Stimulated activated CD4-positive, alpha-beta T cell treated with anti-CD3 and anti-CD28 coated beads, Interleukin-15, amount 100 ng/mL, for 24 hours (primary cell): ENCODE measurements at regions not wholly inside any gene's neighbourhood (a gene's known extent, or its start where the extent isn't known, plus 50 kb on each side); places are given as distances from the start of the nearest gene placed in this dataset.

ENCODE experiments used
- DNase-seq: peaks from one replicate; pipeline ENCODE4 v3.0.0-alpha.2; 2020

- DNase-seq: no peak
Observed at GRCh38 chr10:20958764-20959163, 61.7 kb upstream of the NEBL start.

DNA sequence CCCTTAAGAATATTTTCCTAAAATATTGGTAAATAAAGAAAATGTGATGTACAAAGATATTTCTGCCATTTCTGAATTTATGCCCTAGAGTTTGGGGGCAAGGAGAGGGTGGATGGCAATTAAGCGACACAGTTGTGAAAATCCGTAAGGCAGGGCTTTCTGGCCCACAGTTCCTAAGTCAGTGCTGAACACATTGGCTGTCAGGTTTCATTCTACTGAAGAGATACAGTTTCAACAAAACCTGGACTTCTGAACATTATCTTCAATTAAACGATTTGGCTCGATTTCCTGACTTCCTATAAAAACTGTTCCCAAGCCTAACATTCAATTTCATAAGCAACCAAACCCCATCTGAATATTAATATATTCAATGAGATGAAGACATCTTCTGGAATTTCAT is 61.1 kb upstream of the NEBL start:
- DNase-seq: no peak

DNA sequence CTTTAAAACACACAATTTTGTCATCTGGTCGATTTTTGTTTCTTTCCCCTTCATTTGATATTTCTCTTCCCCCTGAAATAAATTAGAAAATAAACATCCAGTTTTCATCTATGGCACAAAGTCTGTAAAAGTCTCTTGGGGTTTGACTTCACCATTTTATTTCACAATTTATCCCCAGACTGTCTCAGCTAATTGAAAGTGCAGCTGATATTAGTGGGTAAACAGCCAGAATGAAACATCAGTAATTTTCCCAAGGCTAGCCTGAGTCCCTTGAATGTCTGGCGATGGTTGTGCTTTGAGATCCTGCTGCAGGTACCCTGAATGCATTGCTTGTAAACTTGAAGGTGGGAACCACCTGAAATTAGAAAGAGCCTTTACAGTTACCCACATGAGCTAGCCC is 60.6 kb upstream of the NEBL start:
- DNase-seq: no peak

DNA sequence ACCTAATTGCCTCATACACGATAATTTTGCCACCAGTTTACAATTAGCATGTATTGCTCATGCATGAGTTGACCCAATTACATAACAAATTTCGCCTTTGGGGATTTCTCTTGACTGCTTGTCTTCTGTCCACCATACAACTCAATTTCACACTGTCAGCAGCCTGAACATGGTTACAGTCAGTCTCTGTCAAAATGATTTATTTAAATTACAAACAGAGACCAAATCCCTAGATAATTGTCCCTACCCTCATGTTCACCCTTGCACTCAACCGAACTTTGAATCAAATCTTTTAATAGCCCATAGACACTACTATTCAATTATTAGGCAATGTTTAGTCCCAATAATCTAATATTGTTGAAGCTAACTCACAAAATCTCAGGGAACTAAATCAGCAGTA is 59.7 kb upstream of the NEBL start:
- no peak for DNase-seq

DNA sequence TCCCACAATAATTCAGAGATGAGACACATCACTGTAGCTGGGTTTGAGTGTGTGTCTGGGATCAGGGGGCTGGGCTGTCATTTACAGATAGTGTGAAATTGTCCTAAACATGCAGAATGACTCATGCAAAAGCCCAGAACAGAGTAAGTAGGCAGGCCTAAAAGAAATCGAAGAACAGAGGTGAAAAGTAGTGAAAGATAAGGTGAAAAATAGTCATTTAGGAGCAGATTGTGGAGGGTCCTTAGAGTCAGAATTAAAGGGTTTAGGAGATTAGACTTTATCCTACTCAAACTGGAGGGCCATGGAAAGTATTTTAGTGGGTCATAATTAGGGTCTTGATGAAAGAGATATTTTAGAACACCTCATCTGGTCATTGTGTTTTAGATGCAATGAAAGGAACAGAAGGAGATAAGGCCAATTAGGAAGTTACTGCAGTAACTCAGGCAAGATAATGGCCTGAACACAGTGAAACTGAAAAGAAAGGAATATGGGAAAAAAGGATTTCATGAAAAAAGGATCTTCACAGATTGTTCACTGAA is 58.3 kb upstream of the NEBL start:
- DNase-seq: no peak

- DNase-seq: no peak
Observed at GRCh38 chr10:20954519-20954918, 57.4 kb upstream of the NEBL start.

DNA sequence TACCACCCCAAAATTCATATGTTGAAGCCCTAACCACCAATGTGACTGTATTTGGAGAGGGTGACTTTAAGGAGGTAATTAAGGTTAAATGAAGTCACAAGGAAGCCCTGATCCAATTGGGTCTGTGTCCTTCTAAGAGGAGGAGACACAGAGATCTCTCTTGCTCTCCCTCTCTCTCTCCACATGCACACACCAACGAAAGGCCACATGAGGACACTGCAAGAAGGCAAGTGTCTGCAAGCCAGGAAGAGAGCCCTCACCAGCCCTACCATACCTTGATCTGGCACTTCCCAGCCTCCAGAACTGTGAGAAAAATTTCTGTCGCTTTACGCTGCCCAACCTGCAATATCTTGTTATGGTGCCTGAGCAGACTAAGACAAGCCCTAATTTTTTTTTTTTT is 56.0 kb upstream of the NEBL start:
- no peak for DNase-seq

- DNase-seq: no peak
Observed at GRCh38 chr10:20949967-20950366, 52.9 kb upstream of the NEBL start.

GRCh38 chr10:20948686-20949327 is 51.7 kb upstream of the NEBL start:
- DNase-seq: no peak
